OCI-LY7 (cell line): ENCODE measurements at regions not wholly inside any gene's neighbourhood (a gene's known extent, or its start where the extent isn't known, plus 50 kb on each side); places are given as distances from the start of the nearest gene placed in this dataset.

Experiments used
- BruUV-seq: library from RNA; stranded (reverse); fragments of 400-500 nt; replicated peaks from 2 replicates; lab custom pipeline; 2021; lab: Mats Ljungman, UMichigan
- CTCF ChIA-PET: fragments of 300-600 bp; sonication (Branson Sonifier 250); formaldehyde crosslinking; loops from one replicate; lab custom pipeline; 2022; ENCODE audit warnings: antibody characterized with exemption; ENCODE audit not compliant: unreplicated experiment; lab: Charles Lee
- POLR2A ChIA-PET: fragments of 300-600 bp; sonication (Branson Sonifier 250); formaldehyde crosslinking; loops from one replicate; lab custom pipeline; 2022; ENCODE audit warnings: antibody characterized with exemption; lab: Charles Lee
- DNase-seq: peaks from one replicate; pipeline ENCODE4 v3.0.0-alpha.2; 2015; ENCODE audit warnings: low spot score
- H2AFZ ChIP-seq: fragments of 200-600 bp; sonication (generic), shearing (Covaris generic); 2 replicates; pipeline ENCODE4 v1.6.1; 2014; ENCODE audit warnings: mild to moderate bottlenecking, antibody characterized with exemption, low read length, moderate library complexity
- H3K27ac ChIP-seq: fragments of 200-600 bp; sonication (generic); 2 replicates; pipeline ENCODE4 v1.5.1; 2014; ENCODE audit warnings: mixed run types, low read depth, mild to moderate bottlenecking, moderate library complexity, low read length, inconsistent platforms; ENCODE audit not compliant: poor library complexity, severe bottlenecking
- H3K36me3 ChIP-seq: fragments of 200-600 bp; sonication (generic); 2 replicates; pipeline ENCODE4 v1.6.1; 2014; ENCODE audit warnings: mild to moderate bottlenecking, antibody characterized with exemption, low read length, moderate library complexity, mixed read lengths; ENCODE audit not compliant: insufficient read depth
- H3K4me1 ChIP-seq: fragments of 200-600 bp; sonication (generic); 2 replicates; pipeline ENCODE4 v1.5.1; 2014; ENCODE audit warnings: mild to moderate bottlenecking, low read length; ENCODE audit not compliant: insufficient read depth, poor library complexity, severe bottlenecking
- H3K4me2 ChIP-seq: fragments of 200-600 bp; sonication (generic); 2 replicates; pipeline ENCODE4 v1.6.1; 2014; ENCODE audit warnings: mild to moderate bottlenecking, low read length
- H3K4me3 ChIP-seq: fragments of 200-600 bp; sonication (generic); 2 replicates; pipeline ENCODE4 v1.5.1; 2014; ENCODE audit warnings: mild to moderate bottlenecking, low read depth, low read length; ENCODE audit not compliant: poor library complexity, severe bottlenecking
- H3K79me2 ChIP-seq: fragments of 200-600 bp; sonication (generic); 2 replicates; pipeline ENCODE4 v1.6.1; 2016; ENCODE audit warnings: low read depth, mild to moderate bottlenecking, low read length, moderate library complexity, mixed read lengths; ENCODE audit not compliant: insufficient read depth
- H3K9me2 ChIP-seq: fragments of 200-600 bp; sonication (generic); 2 replicates; pipeline ENCODE4 v1.6.1; 2016; ENCODE audit warnings: mild to moderate bottlenecking, low read length, mixed read lengths; ENCODE audit not compliant: insufficient read depth
- H3K9me3 ChIP-seq: fragments of 200-600 bp; sonication (generic); 2 replicates; pipeline ENCODE4 v1.6.1; 2014; ENCODE audit warnings: mild to moderate bottlenecking, mixed run types, low read length, mixed read lengths
- H4K20me1 ChIP-seq: fragments of 200-600 bp; sonication (generic); 2 replicates; pipeline ENCODE4 v1.6.1; 2014; ENCODE audit warnings: mild to moderate bottlenecking, antibody characterized with exemption, low read length, moderate library complexity, mixed read lengths; ENCODE audit not compliant: insufficient read depth
- EZH2phosphoT487 ChIP-seq: fragments of 200-600 bp; sonication (generic); IDR thresholded peaks from 2 replicates; pipeline ENCODE4 v1.6.1; 2018; ENCODE audit warnings: low read depth, borderline replicate concordance, mild to moderate bottlenecking, mixed run types, antibody characterized with exemption, low read length, moderate library complexity, mixed read lengths
- intact Hi-C: fragments of 100-400 bp; cut with micrococcal nuclease; formaldehyde crosslinking; loops from one replicate; pipeline ENCODE4 v1.10.0; 2022; ENCODE audit not compliant: unreplicated experiment
- TF ChIP-seq, protein P1 (sequence below): fragments of 200-600 bp; sonication (generic); conservative IDR thresholded peaks from 2 replicates; pipeline ENCODE4 v1.5.1; 2014; ENCODE audit warnings: mild to moderate bottlenecking, antibody characterized with exemption, low read length, moderate library complexity, mixed read lengths

GRCh38 chr17:72530454-72530853 is 409.6 kb downstream of the SOX9 start:
- Histone ChIP-seq H3K4me1 (no peaks in the 10 kb centered on the region), H3K9me2 (no peaks in the 10 kb centered on the region), H3K27ac (no peak overlapping the region), H3K4me2 (no peak overlapping the region), H2AFZ (no peak overlapping the region), H3K9me3 (peaks cover 5% of the 10 kb centered on the region; the same call in 1 of the 2 replicates), H4K20me1 (no peaks in the 10 kb centered on the region), H3K4me3 (no peak overlapping the region), H3K36me3 (no peaks in the 10 kb centered on the region), H3K79me2 (no peaks in the 10 kb centered on the region)
- TF ChIP-seq, protein P1, sequence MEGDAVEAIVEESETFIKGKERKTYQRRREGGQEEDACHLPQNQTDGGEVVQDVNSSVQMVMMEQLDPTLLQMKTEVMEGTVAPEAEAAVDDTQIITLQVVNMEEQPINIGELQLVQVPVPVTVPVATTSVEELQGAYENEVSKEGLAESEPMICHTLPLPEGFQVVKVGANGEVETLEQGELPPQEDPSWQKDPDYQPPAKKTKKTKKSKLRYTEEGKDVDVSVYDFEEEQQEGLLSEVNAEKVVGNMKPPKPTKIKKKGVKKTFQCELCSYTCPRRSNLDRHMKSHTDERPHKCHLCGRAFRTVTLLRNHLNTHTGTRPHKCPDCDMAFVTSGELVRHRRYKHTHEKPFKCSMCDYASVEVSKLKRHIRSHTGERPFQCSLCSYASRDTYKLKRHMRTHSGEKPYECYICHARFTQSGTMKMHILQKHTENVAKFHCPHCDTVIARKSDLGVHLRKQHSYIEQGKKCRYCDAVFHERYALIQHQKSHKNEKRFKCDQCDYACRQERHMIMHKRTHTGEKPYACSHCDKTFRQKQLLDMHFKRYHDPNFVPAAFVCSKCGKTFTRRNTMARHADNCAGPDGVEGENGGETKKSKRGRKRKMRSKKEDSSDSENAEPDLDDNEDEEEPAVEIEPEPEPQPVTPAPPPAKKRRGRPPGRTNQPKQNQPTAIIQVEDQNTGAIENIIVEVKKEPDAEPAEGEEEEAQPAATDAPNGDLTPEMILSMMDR, result no peak
- no peak for TF ChIP-seq EZH2phosphoT487
- no peak for DNase-seq
- BruUV-seq, result no TSS peak
- ChIA-PET POLR2A (no interaction called here), CTCF (no interaction called here)
- intact Hi-C loops, result no loop called here

- Histone ChIP-seq H3K4me3 (no peak overlapping the region), H3K27ac (no peak overlapping the region), H3K4me1 (no peaks in the 10 kb centered on the region), H3K9me3 (peaks cover 5% of the 10 kb centered on the region; the same call in 1 of the 2 replicates), H2AFZ (no peak overlapping the region), H4K20me1 (no peaks in the 10 kb centered on the region), H3K9me2 (no peaks in the 10 kb centered on the region), H3K79me2 (no peaks in the 10 kb centered on the region), H3K36me3 (no peaks in the 10 kb centered on the region), H3K4me2 (no peak overlapping the region)
- BruUV-seq, result no TSS peak
- no peak for TF ChIP-seq EZH2phosphoT487
- no peak for DNase-seq
- intact Hi-C loops, result no loop called here
- ChIA-PET POLR2A (no interaction called here), CTCF (no interaction called here)
Observed at GRCh38 chr17:72531729-72532128, 410.9 kb downstream of the SOX9 start.

- no peak for TF ChIP-seq EZH2phosphoT487
- TF ChIP-seq, protein P1, result no peak
- intact Hi-C loops, result no loop called here
- Histone ChIP-seq H2AFZ (no peak overlapping the region), H3K4me2 (no peak overlapping the region), H3K36me3 (no peaks in the 10 kb centered on the region), H3K9me3 (peaks cover 5% of the 10 kb centered on the region; the same call in 1 of the 2 replicates), H3K4me1 (no peaks in the 10 kb centered on the region), H3K4me3 (no peak overlapping the region), H3K79me2 (no peaks in the 10 kb centered on the region), H4K20me1 (no peaks in the 10 kb centered on the region), H3K27ac (no peak overlapping the region), H3K9me2 (no peaks in the 10 kb centered on the region)
- POLR2A ChIA-PET, result interaction anchor here (0.5 kb wide), 1 partner anchor 773 kb away, joined by 3 read pairs; no protein-coding TSS in a partner anchor
- DNase-seq, result no peak
- no TSS peak for BruUV-seq
- CTCF ChIA-PET, result no interaction called here
Observed at GRCh38 chr17:72534265-72534664, 413.4 kb downstream of the SOX9 start.
